Smooth muscle cell (in vitro differentiated cells): ENCODE measurements at regions not wholly inside any gene's neighbourhood (a gene's known extent, or its start where the extent isn't known, plus 50 kb on each side); places are given as distances from the start of the nearest gene placed in this dataset.

Experiments used
- DNase-seq: peaks from one replicate; lab custom pipeline; 2025; ENCODE audit not compliant: unreplicated experiment; lab: John Stamatoyannopoulos, UW
- H2AFZ ChIP-seq: fragments of 200-600 bp; sonication (generic); 2 replicates; pipeline ENCODE4 v1.6.0; 2016; ENCODE audit warnings: antibody characterized with exemption, low read depth, mild to moderate bottlenecking
- H3F3A ChIP-seq: fragments of 200-600 bp; sonication (generic); 2 replicates; pipeline ENCODE4 v1.6.0; 2017; ENCODE audit warnings: antibody characterized with exemption, low read depth
- H3K27ac ChIP-seq: fragments of 200-600 bp; sonication (generic); 2 replicates; pipeline ENCODE4 v1.5.1; 2016; ENCODE audit warnings: low read depth, mild to moderate bottlenecking
- H3K27me3 ChIP-seq: fragments of 200-600 bp; sonication (generic); 2 replicates; pipeline ENCODE4 v1.6.1; 2016; ENCODE audit warnings: low read depth, mild to moderate bottlenecking
- H3K36me3 ChIP-seq: fragments of 200-600 bp; sonication (generic); 2 replicates; pipeline ENCODE4 v1.5.1; 2016; ENCODE audit warnings: low read depth
- H3K4me1 ChIP-seq: fragments of 200-600 bp; sonication (generic); 2 replicates; pipeline ENCODE4 v1.5.1; 2016; ENCODE audit warnings: low read depth
- H3K4me2 ChIP-seq: fragments of 200-600 bp; sonication (generic); 2 replicates; pipeline ENCODE4 v1.6.0; 2016; ENCODE audit warnings: mild to moderate bottlenecking
- H3K4me3 ChIP-seq: fragments of 200-600 bp; sonication (generic); 2 replicates; pipeline ENCODE4 v1.5.1; 2016; ENCODE audit warnings: mild to moderate bottlenecking
- H3K79me2 ChIP-seq: fragments of 200-600 bp; sonication (generic); 2 replicates; pipeline ENCODE4 v1.6.0; 2016; ENCODE audit warnings: low read depth, mild to moderate bottlenecking
- H3K9ac ChIP-seq: fragments of 200-600 bp; sonication (generic); 2 replicates; pipeline ENCODE4 v1.6.0; 2016; ENCODE audit warnings: low read depth
- H3K9me3 ChIP-seq: fragments of 200-600 bp; sonication (generic); replicated peaks from 2 replicates; pipeline ENCODE4 v1.5.1; 2016; ENCODE audit warnings: low read depth
- H4K20me1 ChIP-seq: fragments of 200-600 bp; sonication (generic); 2 replicates; pipeline ENCODE4 v1.6.0; 2016; ENCODE audit warnings: low read depth
- CTCF ChIP-seq: fragments of 200-600 bp; sonication (generic); IDR thresholded peaks from 2 replicates; pipeline ENCODE4 v1.5.1; 2017; ENCODE audit warnings: borderline replicate concordance, mild to moderate bottlenecking, antibody characterized with exemption; ENCODE audit not compliant: insufficient read depth, poor library complexity, severe bottlenecking
- WGBS: methylation state at CpG from one replicate; pipeline ENCODE4 v1.1.7; 2016; ENCODE audit warnings: low lambda C conversion rate; 5-methylcytosine and 5-hydroxymethylcytosine counted together

- 81% methylated on average over 1 of the region's 1 CpG for WGBS
- Histone ChIP-seq H2AFZ (no peak overlapping the region), H3F3A (no peaks in the 10 kb centered on the region), H3K79me2 (no peaks in the 10 kb centered on the region), H3K4me3 (no peak overlapping the region), H3K4me1 (no peaks in the 10 kb centered on the region), H3K4me2 (no peak overlapping the region), H3K27ac (no peak overlapping the region), H3K9me3 (no peaks in the 10 kb centered on the region), H3K36me3 (no peaks in the 10 kb centered on the region), H3K27me3 (no peaks in the 10 kb centered on the region), H3K9ac (no peak overlapping the region), H4K20me1 (no peaks in the 10 kb centered on the region)
- TF ChIP-seq CTCF, result no peak
- DNase-seq, result no peak
Observed at GRCh38 chr5:105503950-105504349, 1941.4 kb upstream of the NUDT12 start.

GRCh38 chr5:105501315-105501714 lies 1938.7 kb upstream of the NUDT12 start:
- no peaks in the 10 kb centered on the region for H3F3A ChIP-seq
- no peaks in the 10 kb centered on the region for H3K4me1 ChIP-seq
- WGBS, result 82% methylated on average over 1 of the region's 1 CpG
- no peaks in the 10 kb centered on the region for H3K27me3 ChIP-seq
- no peaks in the 10 kb centered on the region for H4K20me1 ChIP-seq
- no peaks in the 10 kb centered on the region for H3K79me2 ChIP-seq
- no peak for DNase-seq
- H3K4me2 ChIP-seq, result no peak overlapping the region
- no peaks in the 10 kb centered on the region for H3K9me3 ChIP-seq
- H3K9ac ChIP-seq, result no peak overlapping the region
- no peak overlapping the region for H3K4me3 ChIP-seq
- no peak overlapping the region for H3K27ac ChIP-seq
- no peak overlapping the region for H2AFZ ChIP-seq
- no peak for TF ChIP-seq CTCF
- no peaks in the 10 kb centered on the region for H3K36me3 ChIP-seq

GRCh38 chr5:105475401-105475800 lies 1912.8 kb upstream of the NUDT12 start:
- Histone ChIP-seq H3K4me1 (no peaks in the 10 kb centered on the region), H3K27ac (no peak overlapping the region), H3K27me3 (no peaks in the 10 kb centered on the region), H3K79me2 (no peaks in the 10 kb centered on the region), H3F3A (no peaks in the 10 kb centered on the region), H3K36me3 (no peaks in the 10 kb centered on the region), H3K4me2 (no peak overlapping the region), H3K9ac (no peak overlapping the region), H2AFZ (no peak overlapping the region), H3K4me3 (no peak overlapping the region), H4K20me1 (no peaks in the 10 kb centered on the region), H3K9me3 (no peaks in the 10 kb centered on the region)
- DNase-seq, result no peak
- 78% methylated on average over 3 of the region's 3 CpGs for WGBS
- no peak for TF ChIP-seq CTCF

GRCh38 chr5:105462377-105462776 lies 1899.8 kb upstream of the NUDT12 start:
- Histone ChIP-seq H3K36me3 (no peaks in the 10 kb centered on the region), H3K4me1 (no peaks in the 10 kb centered on the region), H2AFZ (no peak overlapping the region), H3F3A (no peaks in the 10 kb centered on the region), H3K4me2 (no peak overlapping the region), H3K27me3 (no peaks in the 10 kb centered on the region), H3K9ac (no peak overlapping the region), H3K9me3 (peaks cover 3% of the 10 kb centered on the region), H4K20me1 (no peaks in the 10 kb centered on the region), H3K79me2 (no peaks in the 10 kb centered on the region), H3K4me3 (no peak overlapping the region), H3K27ac (no peak overlapping the region)
- TF ChIP-seq CTCF, result no peak
- DNase-seq, result no peak
- WGBS, result 98% methylated on average over 3 of the region's 3 CpGs
